ENCODE measurements at regions not wholly inside any gene's neighbourhood (a gene's known extent, or its start where the extent isn't known, plus 50 kb on each side); places are given as distances from the start of the nearest gene placed in this dataset.

- TF ChIP-seq CTCF (conservative IDR thresholded peaks at IDR 0.05; ENCODE audit: low read depth, low read length) = no peak
- no peak for TF ChIP-seq EZH2 (IDR thresholded peaks at IDR 0.05; ENCODE audit: borderline replicate concordance, low read depth, low read length, poor library complexity, severe bottlenecking)
These were observed 1966.0 kb downstream of the PCDH7 start for GRCh38 chr4:32686123-32686522.
